ENCODE measurements at regions not wholly inside any gene's neighbourhood (a gene's known extent, or its start where the extent isn't known, plus 50 kb on each side); places are given as distances from the start of the nearest gene placed in this dataset.

- no peak for DNase-seq (ENCODE audit: low spot score)
- H3K4me3 ChIP-seq: no peak overlapping the region
- no peak overlapping the region for H2AFZ ChIP-seq
- no peaks in the 10 kb centered on the region for H3K36me3 ChIP-seq (replicated peaks; ENCODE audit: insufficient read depth, low read depth)
- H3K9me2 ChIP-seq (replicated peaks; ENCODE audit: insufficient read depth): no peaks in the 10 kb centered on the region
- WGBS (ENCODE audit: low lambda C conversion rate, missing lambda C conversion rate): 61% methylated on average over 5 of the region's 5 CpGs
- no peaks in the 10 kb centered on the region for H3K4me1 ChIP-seq (ENCODE audit: insufficient read depth)
- no peak overlapping the region for H3K27ac ChIP-seq
- TF ChIP-seq EZH2phosphoT487 (IDR thresholded peaks at IDR 0.05; ENCODE audit: low read depth, severe bottlenecking, unreplicated experiment) (no peak), EZH2 (IDR thresholded peaks at IDR 0.05; ENCODE audit: borderline replicate concordance) (no peak), CTCF (IDR thresholded peaks at IDR 0.05; ENCODE audit: poor library complexity) (no peak)
- no peaks in the 10 kb centered on the region for H3K9me3 ChIP-seq (ENCODE audit: low read depth)
- H4K20me1 ChIP-seq (ENCODE audit: insufficient read depth, poor library complexity, severe bottlenecking): no peaks in the 10 kb centered on the region
- H3K27me3 ChIP-seq: no peaks in the 10 kb centered on the region
- H3K4me2 ChIP-seq: no peak overlapping the region
- H3K79me2 ChIP-seq: no peaks in the 10 kb centered on the region
These were observed 163.5 kb upstream of the LMO4 start for GRCh38 chr1:87165177-87165576.

GRCh38 chr1:87167157-87167789 is 161.4 kb upstream of the LMO4 start:
- TF ChIP-seq EZH2phosphoT487 (IDR thresholded peaks at IDR 0.05; ENCODE audit: low read depth, severe bottlenecking, unreplicated experiment) (no peak), EZH2 (IDR thresholded peaks at IDR 0.05; ENCODE audit: borderline replicate concordance) (no peak), CTCF (IDR thresholded peaks at IDR 0.05; ENCODE audit: poor library complexity) (no peak)
- no peaks in the 10 kb centered on the region for H4K20me1 ChIP-seq (ENCODE audit: insufficient read depth, poor library complexity, severe bottlenecking)
- 80% methylated on average over 7 of the region's 7 CpGs for WGBS (ENCODE audit: low lambda C conversion rate, missing lambda C conversion rate)

GRCh38 chr1:87167848-87168525 is 160.7 kb upstream of the LMO4 start:
- WGBS (ENCODE audit: low lambda C conversion rate, missing lambda C conversion rate): 73% methylated on average over 7 of the region's 7 CpGs
- H3K36me3 ChIP-seq (replicated peaks; ENCODE audit: insufficient read depth, low read depth): no peaks in the 10 kb centered on the region
- H3K27ac ChIP-seq: no peak overlapping the region
- no peaks in the 10 kb centered on the region for H4K20me1 ChIP-seq (ENCODE audit: insufficient read depth, poor library complexity, severe bottlenecking)
- H2AFZ ChIP-seq: no peak overlapping the region
- H3K4me3 ChIP-seq: no peak overlapping the region
- H3K79me2 ChIP-seq: no peaks in the 10 kb centered on the region
- TF ChIP-seq EZH2 (IDR thresholded peaks at IDR 0.05; ENCODE audit: borderline replicate concordance) (no peak), CTCF (IDR thresholded peaks at IDR 0.05; ENCODE audit: poor library complexity) (no peak), EZH2phosphoT487 (IDR thresholded peaks at IDR 0.05; ENCODE audit: low read depth, severe bottlenecking, unreplicated experiment) (no peak)
- H3K27me3 ChIP-seq: no peaks in the 10 kb centered on the region
- H3K4me1 ChIP-seq (ENCODE audit: insufficient read depth): no peaks in the 10 kb centered on the region
- H3K4me2 ChIP-seq: no peak overlapping the region
- H3K9me3 ChIP-seq (ENCODE audit: low read depth): no peaks in the 10 kb centered on the region
- DNase-seq (ENCODE audit: low spot score): no peak
- no peaks in the 10 kb centered on the region for H3K9me2 ChIP-seq (replicated peaks; ENCODE audit: insufficient read depth)

More at GRCh38 chr1:87167157-87167789, 161.4 kb upstream of the LMO4 start:
- DNase-seq (ENCODE audit: low spot score): no peak
- Histone ChIP-seq H3K4me1 (ENCODE audit: insufficient read depth) (no peaks in the 10 kb centered on the region), H3K27me3 (no peaks in the 10 kb centered on the region), H2AFZ (no peak overlapping the region), H3K36me3 (replicated peaks; ENCODE audit: insufficient read depth, low read depth) (no peaks in the 10 kb centered on the region), H3K9me2 (replicated peaks; ENCODE audit: insufficient read depth) (no peaks in the 10 kb centered on the region), H3K9me3 (ENCODE audit: low read depth) (no peaks in the 10 kb centered on the region), H3K4me3 (no peak overlapping the region), H3K79me2 (no peaks in the 10 kb centered on the region), H3K27ac (no peak overlapping the region), H3K4me2 (no peak overlapping the region)

All from hepatocyte (in vitro differentiated cells).